MV-4-11 (cell line): ENCODE measurements at regions not wholly inside any gene's neighbourhood (a gene's known extent, or its start where the extent isn't known, plus 50 kb on each side); places are given as distances from the start of the nearest gene placed in this dataset.
A peak's percentile ranks its signal among the peaks of the same experiment; 100 is the strongest.
"Not testable (repeated sequence)": the region's sequence is repeated elsewhere in the genome, so short reads cannot be mapped to it uniquely, and the experiment has no call there.

Experiments used
- DNase-seq: peaks from one replicate; lab custom pipeline; 2025; lab: John Stamatoyannopoulos, UW

GRCh38 chr2:51774606-51775005, 742.7 kb upstream of the NRXN1 start:
- not testable (repeated sequence) for DNase-seq

GRCh38 chr2:51760441-51760840, 728.5 kb upstream of the NRXN1 start:
- DNase-seq, result no peak

- DNase-seq, result no peak
These were observed 726.1 kb upstream of the NRXN1 start for GRCh38 chr2:51758081-51758480.

- peak; percentile 84 for DNase-seq
These were observed 702.2 kb upstream of the NRXN1 start for GRCh38 chr2:51734115-51734514.

GRCh38 chr2:51723691-51724090, 691.8 kb upstream of the NRXN1 start:
- DNase-seq, result no peak

GRCh38 chr2:51722311-51722710, 690.4 kb upstream of the NRXN1 start:
- no peak for DNase-seq

GRCh38 chr2:51720826-51721225, 688.9 kb upstream of the NRXN1 start:
- no peak for DNase-seq

- DNase-seq, result no peak
These were observed 686.9 kb upstream of the NRXN1 start for GRCh38 chr2:51718881-51719280.

- DNase-seq, result no peak
These were observed 685.4 kb upstream of the NRXN1 start for GRCh38 chr2:51717312-51717711.

- no peak for DNase-seq
These were observed 679.8 kb upstream of the NRXN1 start for GRCh38 chr2:51711766-51712165.

- DNase-seq, result peak; percentile 8
These were observed 678.3 kb upstream of the NRXN1 start for GRCh38 chr2:51710222-51710621.

GRCh38 chr2:51707625-51708024, 675.7 kb upstream of the NRXN1 start:
- no peak for DNase-seq

- DNase-seq, result no peak
These were observed 674.3 kb upstream of the NRXN1 start for GRCh38 chr2:51706220-51706619.

- DNase-seq, result no peak
These were observed 673.5 kb upstream of the NRXN1 start for GRCh38 chr2:51705417-51705816.

GRCh38 chr2:51698021-51698420, 666.1 kb upstream of the NRXN1 start:
- no peak for DNase-seq

- DNase-seq, result no peak
These were observed 665.2 kb upstream of the NRXN1 start for GRCh38 chr2:51697095-51697494.

GRCh38 chr2:51695531-51695930, 663.6 kb upstream of the NRXN1 start:
- no peak for DNase-seq

GRCh38 chr2:51693640-51694039, 661.7 kb upstream of the NRXN1 start:
- no peak for DNase-seq

GRCh38 chr2:51681854-51682253, 649.9 kb upstream of the NRXN1 start:
- no peak for DNase-seq

- no peak for DNase-seq
These were observed 641.7 kb upstream of the NRXN1 start for GRCh38 chr2:51673628-51674027.

GRCh38 chr2:51667679-51668078, 635.7 kb upstream of the NRXN1 start:
- DNase-seq, result no peak

- no peak for DNase-seq
These were observed 630.3 kb upstream of the NRXN1 start for GRCh38 chr2:51662187-51662586.

- no peak for DNase-seq
These were observed 625.9 kb upstream of the NRXN1 start for GRCh38 chr2:51657849-51658248.

GRCh38 chr2:51650769-51651168, 618.8 kb upstream of the NRXN1 start:
- DNase-seq, result peak; percentile 1

GRCh38 chr2:51649366-51649765, 617.4 kb upstream of the NRXN1 start:
- no peak for DNase-seq
